SK-N-SH (cell line): ENCODE measurements at regions not wholly inside any gene's neighbourhood (a gene's known extent, or its start where the extent isn't known, plus 50 kb on each side); places are given as distances from the start of the nearest gene placed in this dataset.

Experiments used
- CTCF ChIA-PET: fragments of 300-600, 350-600 bp; formaldehyde crosslinking; extraction: SDS; loops from one replicate; lab custom pipeline; 2021; lab: Yijun Ruan, JAX
- POLR2A ChIA-PET: fragments of 350-600 bp; sonication (Branson Sonifier 250); formaldehyde crosslinking; extraction: SDS; loops from one replicate; lab custom pipeline; 2020; ENCODE audit warnings: antibody characterized with exemption, inconsistent platforms; lab: Yijun Ruan, JAX
- DNase-seq: peaks from one replicate; pipeline ENCODE4 v3.0.0; 2012
- H2AFZ ChIP-seq: fragments of 200-600 bp; sonication (generic); 2 replicates; pipeline ENCODE4 v1.8.1; 2016; ENCODE audit warnings: antibody characterized with exemption, mild to moderate bottlenecking, low read depth
- H3F3A ChIP-seq: fragments of 200-600 bp; sonication (generic); replicated peaks from 2 replicates; pipeline ENCODE3; 2016; ENCODE audit warnings: antibody characterized with exemption, mild to moderate bottlenecking; ENCODE audit not compliant: insufficient read depth
- H3K27ac ChIP-seq, 2 experiments: fragments of 200-500 bp in 1 of 2; fragments of 200-600 bp in 1 of 2; sonication (Bioruptor generic) in 1 of 2; sonication (generic), shearing (Covaris generic) in 1 of 2; 2 replicates each; pipeline versions ENCODE4 v1.5.1 to v1.6.1; 2014 to 2016; ENCODE audit warnings: low read depth in 2 of 2, inconsistent platforms in 1 of 2, low read length in 1 of 2, mild to moderate bottlenecking in 1 of 2, mixed read lengths in 1 of 2
- H3K27me3 ChIP-seq: fragments of 200-600 bp; sonication (generic), shearing (Covaris generic); 2 replicates; pipeline ENCODE4 v1.6.1; 2016; ENCODE audit warnings: mixed run types; ENCODE audit not compliant: insufficient read depth
- H3K36me3 ChIP-seq, 2 experiments: fragments of 200-500 bp in 1 of 2; fragments of 200-600 bp in 1 of 2; sonication (Bioruptor generic) in 1 of 2; sonication (generic) in 1 of 2; replicated peaks in 1 of 2; 2 replicates each; pipeline versions ENCODE3 to v1.5.1; 2014 to 2016; ENCODE audit warnings: low read length in 1 of 2, mild to moderate bottlenecking in 1 of 2; ENCODE audit not compliant: insufficient read depth in 2 of 2, control insufficient read depth in 1 of 2
- H3K4me1 ChIP-seq, 2 experiments: fragments of 200-500 bp in 1 of 2; fragments of 200-600 bp in 1 of 2; sonication (Bioruptor generic) in 1 of 2; sonication (generic), shearing (Covaris generic) in 1 of 2; 2 replicates each; pipeline versions ENCODE4 v1.5.1 to v1.6.1; 2014 to 2016; ENCODE audit warnings: low read depth in 1 of 2, low read length in 1 of 2, mixed run types in 1 of 2; ENCODE audit not compliant: insufficient read depth in 2 of 2, control insufficient read depth in 1 of 2
- H3K4me2 ChIP-seq: fragments of 200-600 bp; sonication (generic), shearing (Covaris generic); 2 replicates; pipeline ENCODE4 v1.6.1; 2017; ENCODE audit warnings: mixed run types
- H3K4me3 ChIP-seq, 2 experiments: fragments of 200-500 bp in 1 of 2; fragments of 200-600 bp in 1 of 2; sonication (Bioruptor generic) in 1 of 2; sonication (generic), shearing (Covaris generic) in 1 of 2; 2 replicates each; pipeline versions ENCODE4 v1.5.1 to v1.8.1; 2014 to 2016; ENCODE audit warnings: low read depth in 2 of 2, inconsistent platforms in 1 of 2, low read length in 1 of 2, mild to moderate bottlenecking in 1 of 2, mixed read lengths in 1 of 2, moderate library complexity in 1 of 2
- H3K79me2 ChIP-seq: fragments of 200-600 bp; sonication (generic); 2 replicates; pipeline ENCODE4 v1.8.1; 2017; ENCODE audit warnings: mild to moderate bottlenecking; ENCODE audit not compliant: insufficient read depth
- H3K9ac ChIP-seq: fragments of 200-600 bp; sonication (generic); 2 replicates; pipeline ENCODE4 v1.6.1; 2017; ENCODE audit warnings: mixed run types
- H3K9me2 ChIP-seq: fragments of 200-600 bp; sonication (generic); 2 replicates; pipeline ENCODE4 v1.6.1; 2017; ENCODE audit warnings: mixed run types
- H3K9me3 ChIP-seq: fragments of 200-600 bp; sonication (generic); 2 replicates; pipeline ENCODE4 v1.6.1; 2017; ENCODE audit warnings: mixed run types, mild to moderate bottlenecking, moderate library complexity
- H4K20me1 ChIP-seq: fragments of 200-600 bp; sonication (generic); 2 replicates; pipeline ENCODE4 v1.6.1; 2017; ENCODE audit warnings: mild to moderate bottlenecking, mixed run types; ENCODE audit not compliant: insufficient read depth
- CHD2 ChIP-seq: fragments of 150-350 bp; IDR thresholded peaks from 2 replicates; pipeline ENCODE4 v1.6.1; 2018; ENCODE audit warnings: low read length; ENCODE audit not compliant: partially characterized antibody
- CTCF ChIP-seq: fragments of 200-600 bp; sonication (generic); IDR thresholded peaks from 2 replicates; pipeline ENCODE4 v1.6.1; 2017; ENCODE audit warnings: antibody characterized with exemption, mild to moderate bottlenecking, moderate library complexity
- ELF1 ChIP-seq: IDR thresholded peaks from 2 replicates; pipeline ENCODE4 v1.4.0; 2012
- FOSL2 ChIP-seq: IDR thresholded peaks from 2 replicates; pipeline ENCODE4 v1.4.0; 2012; ENCODE audit warnings: low read depth, mild to moderate bottlenecking, moderate library complexity, borderline replicate concordance
- FOXM1 ChIP-seq: IDR thresholded peaks from 2 replicates; pipeline ENCODE4 v1.4.0; 2012; ENCODE audit warnings: low read depth, mild to moderate bottlenecking
- GATA2 ChIP-seq: sonication (generic); formaldehyde crosslinking; IDR thresholded peaks from 2 replicates; pipeline ENCODE4 v1.5.0; 2020; ENCODE audit warnings: mild to moderate bottlenecking, missing genetic modification reagents
- JUND ChIP-seq: IDR thresholded peaks from 2 replicates; pipeline ENCODE4 v1.4.0; 2012
- MAX ChIP-seq: IDR thresholded peaks from 2 replicates; pipeline ENCODE4 v1.4.0; 2012; ENCODE audit warnings: low read depth
- MEF2A ChIP-seq: IDR thresholded peaks from 2 replicates; pipeline ENCODE4 v1.4.0; 2012; ENCODE audit warnings: low read depth, borderline replicate concordance
- MXI1 ChIP-seq: IDR thresholded peaks from 2 replicates; pipeline ENCODE4 v1.6.1; 2012; ENCODE audit warnings: mild to moderate bottlenecking, low read depth, low read length, improper control_type of control experiment
- NFIC ChIP-seq: IDR thresholded peaks from 2 replicates; pipeline ENCODE4 v1.4.0; 2012; ENCODE audit warnings: borderline replicate concordance
- NRF1 ChIP-seq: IDR thresholded peaks from 2 replicates; pipeline ENCODE4 v1.6.1; 2012; ENCODE audit warnings: low read depth, mild to moderate bottlenecking, low read length
- PBX3 ChIP-seq: IDR thresholded peaks from 2 replicates; pipeline ENCODE4; 2012
- RAD21 ChIP-seq: IDR thresholded peaks from 2 replicates; pipeline ENCODE4 v1.6.1; 2012; ENCODE audit warnings: mild to moderate bottlenecking, low read length
- RCOR1 ChIP-seq: fragments of 150-350 bp; IDR thresholded peaks from 2 replicates; pipeline ENCODE4 v1.6.1; 2017; ENCODE audit warnings: antibody characterized with exemption, low read length
- REST ChIP-seq: IDR thresholded peaks from 2 replicates; pipeline ENCODE4 v1.6.1; 2012; ENCODE audit warnings: mild to moderate bottlenecking, low read depth, low read length, moderate library complexity
- SIN3A ChIP-seq: IDR thresholded peaks from 2 replicates; pipeline ENCODE4 v1.6.1; 2012; ENCODE audit warnings: low read depth, mild to moderate bottlenecking, low read length, moderate library complexity, borderline replicate concordance
- TAF1 ChIP-seq: IDR thresholded peaks from 2 replicates; pipeline ENCODE4 v1.6.1; 2012; ENCODE audit warnings: low read depth, mild to moderate bottlenecking, low read length, moderate library complexity, borderline replicate concordance
- TCF12 ChIP-seq: IDR thresholded peaks from 2 replicates; pipeline ENCODE4 v1.4.0; 2012
- USF2 ChIP-seq: fragments of 150-350 bp; IDR thresholded peaks from 2 replicates; pipeline ENCODE4 v1.6.1; 2017; ENCODE audit warnings: antibody characterized with exemption, low read length, low read depth, borderline replicate concordance
- YY1 ChIP-seq: IDR thresholded peaks from 2 replicates; pipeline ENCODE4 v1.4.0; 2012; ENCODE audit warnings: low read depth, mild to moderate bottlenecking
- WGBS: methylation state at CpG from one replicate; pipeline ENCODE4 v1.1.6; 2017; ENCODE audit warnings: low lambda C conversion rate; 5-methylcytosine and 5-hydroxymethylcytosine counted together
- TF ChIP-seq, protein P1 (sequence below): fragments of 150-350 bp; IDR thresholded peaks from 2 replicates; pipeline ENCODE4 v1.6.1; 2016; ENCODE audit warnings: mild to moderate bottlenecking, low read depth, low read length

DNA sequence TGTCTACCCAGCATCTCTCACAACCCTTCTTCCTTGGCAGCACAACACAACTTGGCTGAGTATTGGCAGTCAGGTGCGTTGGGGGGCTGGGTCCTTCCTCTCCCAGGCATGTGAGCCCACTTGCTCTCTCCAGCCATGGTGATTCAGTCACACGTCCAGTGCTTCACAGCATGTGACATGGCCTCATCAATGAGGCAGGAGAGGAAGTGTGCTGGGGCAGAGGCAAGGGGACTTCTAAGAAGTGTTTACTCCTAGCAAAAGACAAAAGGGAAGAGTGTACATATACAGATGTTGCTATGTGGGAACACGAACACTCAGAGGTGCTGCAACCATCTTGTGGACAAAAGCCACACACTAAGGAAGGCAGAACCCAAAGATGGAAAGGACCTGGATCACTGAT lies 380.8 kb downstream of the FBXW7 start:
- Histone ChIP-seq H2AFZ (no peak overlapping the region), H3K27me3 (no peaks in the 10 kb centered on the region; the same call in 1 of the 2 replicates), H4K20me1 (no peaks in the 10 kb centered on the region), H3K4me2 (no peak overlapping the region), H3K36me3 (no peaks in the 10 kb centered on the region), H3K4me3 (no peak overlapping the region), H3K4me1 (no peaks in the 10 kb centered on the region; a peak in 1 of 4 replicates), H3K9me2 (no peaks in the 10 kb centered on the region), H3K79me2 (no peaks in the 10 kb centered on the region), H3K27ac (no peak overlapping the region), H3F3A (no peaks in the 10 kb centered on the region), H3K9ac (no peak overlapping the region), H3K9me3 (no peaks in the 10 kb centered on the region)
- TF ChIP-seq FOXM1: no peak
- no peak for TF ChIP-seq TCF12
- TF ChIP-seq RAD21: no peak
- no peak for TF ChIP-seq MXI1
- TF ChIP-seq ELF1: no peak
- no peak for TF ChIP-seq USF2
- TF ChIP-seq RCOR1: no peak
- TF ChIP-seq, protein P1, sequence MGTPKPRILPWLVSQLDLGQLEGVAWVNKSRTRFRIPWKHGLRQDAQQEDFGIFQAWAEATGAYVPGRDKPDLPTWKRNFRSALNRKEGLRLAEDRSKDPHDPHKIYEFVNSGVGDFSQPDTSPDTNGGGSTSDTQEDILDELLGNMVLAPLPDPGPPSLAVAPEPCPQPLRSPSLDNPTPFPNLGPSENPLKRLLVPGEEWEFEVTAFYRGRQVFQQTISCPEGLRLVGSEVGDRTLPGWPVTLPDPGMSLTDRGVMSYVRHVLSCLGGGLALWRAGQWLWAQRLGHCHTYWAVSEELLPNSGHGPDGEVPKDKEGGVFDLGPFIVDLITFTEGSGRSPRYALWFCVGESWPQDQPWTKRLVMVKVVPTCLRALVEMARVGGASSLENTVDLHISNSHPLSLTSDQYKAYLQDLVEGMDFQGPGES: no peak
- ChIA-PET POLR2A (no interaction called here), CTCF (no interaction called here)
- no peak for DNase-seq
- WGBS: 14% methylated on average over 3 of the region's 3 CpGs

DNA sequence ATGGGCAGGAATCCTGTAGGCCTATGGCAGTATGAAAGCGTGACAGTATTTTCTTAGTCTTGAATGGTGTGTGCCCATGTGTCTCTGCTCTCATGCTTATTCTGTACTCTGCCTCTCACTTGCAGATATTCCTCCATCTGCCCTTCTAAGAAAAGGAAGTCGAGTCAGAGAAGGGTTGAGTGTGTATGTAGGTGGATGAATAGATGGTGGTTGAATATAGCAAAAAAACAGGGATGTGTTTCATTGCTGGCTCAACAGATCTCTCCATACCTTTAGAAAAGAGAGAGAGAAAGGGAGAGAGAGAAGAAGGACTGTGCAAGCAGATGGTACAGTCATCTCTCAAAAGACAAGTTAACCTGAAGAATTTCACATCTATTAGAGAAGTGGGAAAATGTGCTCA lies 381.5 kb downstream of the FBXW7 start:
- H2AFZ ChIP-seq: no peak overlapping the region
- H4K20me1 ChIP-seq: no peaks in the 10 kb centered on the region
- H3K4me2 ChIP-seq: no peak overlapping the region
- no peaks in the 10 kb centered on the region for H3K9me2 ChIP-seq
- WGBS: 34% methylated on average over 2 of the region's 2 CpGs
- DNase-seq: no peak
- H3K4me1 ChIP-seq: no peaks in the 10 kb centered on the region
- H3K4me3 ChIP-seq: no peak overlapping the region
- H3K27me3 ChIP-seq: no peaks in the 10 kb centered on the region; the same call in 1 of the 2 replicates
- H3K36me3 ChIP-seq: no peaks in the 10 kb centered on the region
- no peaks in the 10 kb centered on the region for H3K9me3 ChIP-seq
- H3K79me2 ChIP-seq: no peaks in the 10 kb centered on the region
- no peak overlapping the region for H3K27ac ChIP-seq
- no peaks in the 10 kb centered on the region for H3F3A ChIP-seq
- POLR2A ChIA-PET: no interaction called here
- CTCF ChIA-PET: no interaction called here
- H3K9ac ChIP-seq: no peak overlapping the region
- no peak for TF ChIP-seq NFIC
- no peak for TF ChIP-seq REST
- TF ChIP-seq CHD2: no peak
- no peak for TF ChIP-seq JUND
- no peak for TF ChIP-seq MEF2A
- TF ChIP-seq PBX3: no peak
- TF ChIP-seq YY1: no peak
- TF ChIP-seq CTCF: no peak
- no peak for TF ChIP-seq NRF1
- no peak for TF ChIP-seq TAF1
- no peak for TF ChIP-seq RAD21
- no peak for TF ChIP-seq FOSL2
- no peak for TF ChIP-seq MAX
- TF ChIP-seq SIN3A: no peak
- no peak for TF ChIP-seq GATA2 (CRISPR knock-in tag)
- TF ChIP-seq MXI1: no peak
